ENCODE measurements at regions not wholly inside any gene's neighbourhood (a gene's known extent, or its start where the extent isn't known, plus 50 kb on each side); places are given as distances from the start of the nearest gene placed in this dataset.
"Not testable (repeated sequence)": the region's sequence is repeated elsewhere in the genome, so short reads cannot be mapped to it uniquely, and the experiment has no call there.

DNA sequence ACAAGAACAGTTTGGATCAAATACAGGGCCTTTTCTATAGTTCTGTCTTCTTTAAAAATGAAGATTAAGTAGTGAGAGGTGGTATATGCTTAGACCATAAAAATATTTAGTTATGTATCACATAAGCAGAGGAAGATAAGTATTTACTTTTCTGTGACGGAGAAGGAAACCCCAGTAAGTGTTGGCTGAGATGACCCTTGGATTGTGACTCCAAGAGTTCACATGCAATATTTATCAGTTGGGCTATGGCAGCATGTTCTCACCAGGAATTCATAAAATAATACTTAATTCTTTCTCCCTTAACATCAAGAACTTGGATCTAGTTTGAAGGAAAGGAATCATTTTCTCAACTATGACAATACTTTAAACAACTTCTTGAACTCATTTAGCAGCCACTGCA, 98.4 kb upstream of the TBX18 start:
- no peak for DNase-seq

- no peak for DNase-seq
Measured at GRCh38 chr6:84860920-84861319, 96.5 kb upstream of the TBX18 start.

DNA sequence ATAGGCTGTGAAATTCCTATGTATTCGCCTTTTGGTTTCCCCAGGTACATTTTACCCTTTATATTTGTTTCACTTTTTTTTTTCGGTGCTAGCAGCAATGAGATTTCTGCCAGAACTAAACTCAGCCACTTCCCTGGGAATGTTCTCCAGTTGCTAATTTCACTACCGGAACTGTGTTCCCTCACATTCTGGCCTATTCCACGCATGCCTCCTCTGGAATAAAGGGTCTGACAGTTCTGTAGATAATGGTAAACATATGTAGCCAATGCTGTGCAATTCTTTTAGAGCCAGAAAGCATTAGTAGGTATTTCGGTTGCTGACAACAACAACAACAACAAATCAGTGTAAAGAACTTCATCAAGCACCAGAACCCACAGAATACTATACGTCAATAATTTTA, 96.1 kb upstream of the TBX18 start:
- DNase-seq: no peak

DNA sequence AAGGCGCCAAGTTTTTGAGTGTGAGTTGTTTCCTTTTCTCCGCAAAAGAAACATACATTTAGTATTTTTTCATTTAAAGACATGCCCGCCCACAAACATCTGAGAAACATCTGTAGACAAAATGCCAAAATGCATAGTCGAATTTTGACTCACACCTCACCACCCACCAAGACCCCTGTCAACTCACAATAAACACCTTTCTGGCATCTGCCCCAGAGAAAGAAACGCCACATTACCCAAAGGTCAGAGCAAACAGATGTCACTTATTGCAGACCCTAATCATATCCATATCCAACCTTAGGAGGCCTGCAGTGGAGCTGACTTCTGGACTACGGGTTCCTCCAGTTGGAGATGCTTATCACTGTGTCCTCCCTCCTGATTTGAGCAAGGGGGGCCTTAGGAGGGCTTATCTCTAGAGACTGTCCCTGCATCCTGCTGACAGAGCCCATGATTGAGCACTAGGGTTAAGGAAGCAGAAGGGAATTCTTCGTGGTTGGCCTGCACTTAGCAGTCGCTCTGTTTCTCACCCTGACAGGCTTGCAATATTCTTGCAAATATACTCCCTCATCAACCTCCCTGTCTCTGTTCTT, 90.5 kb upstream of the TBX18 start:
- DNase-seq: no peak

- DNase-seq: no peak
Measured at GRCh38 chr6:84853901-84854300, 89.5 kb upstream of the TBX18 start.

- DNase-seq: no peak
Measured at GRCh38 chr6:84848960-84849359, 84.6 kb upstream of the TBX18 start.

GRCh38 chr6:84847390-84848160, 83.2 kb upstream of the TBX18 start:
- no peak for DNase-seq

GRCh38 chr6:84842525-84843166, 78.2 kb upstream of the TBX18 start:
- no peak for DNase-seq

GRCh38 chr6:84837068-84837866, 72.9 kb upstream of the TBX18 start:
- not testable (repeated sequence) for DNase-seq

DNA sequence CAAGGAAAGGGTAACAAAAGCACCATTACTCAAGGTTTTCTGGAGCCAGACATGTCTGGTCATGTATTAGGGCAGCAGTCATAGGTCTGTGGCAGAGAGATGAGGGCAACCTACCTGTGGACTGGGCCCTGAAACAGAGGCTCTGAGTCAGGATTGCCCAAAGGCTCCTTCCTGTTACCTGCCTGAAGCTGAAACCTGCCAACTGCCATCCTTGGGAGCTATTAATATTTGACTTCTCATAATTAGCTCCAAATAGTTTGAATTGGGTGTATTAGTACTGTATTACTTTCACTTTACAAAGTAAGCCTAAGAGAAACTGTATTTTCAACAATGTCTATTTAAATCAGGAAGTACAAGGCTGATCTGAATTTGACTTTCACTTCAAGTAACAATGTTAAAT, 72.0 kb upstream of the TBX18 start:
- no peak for DNase-seq

DNA sequence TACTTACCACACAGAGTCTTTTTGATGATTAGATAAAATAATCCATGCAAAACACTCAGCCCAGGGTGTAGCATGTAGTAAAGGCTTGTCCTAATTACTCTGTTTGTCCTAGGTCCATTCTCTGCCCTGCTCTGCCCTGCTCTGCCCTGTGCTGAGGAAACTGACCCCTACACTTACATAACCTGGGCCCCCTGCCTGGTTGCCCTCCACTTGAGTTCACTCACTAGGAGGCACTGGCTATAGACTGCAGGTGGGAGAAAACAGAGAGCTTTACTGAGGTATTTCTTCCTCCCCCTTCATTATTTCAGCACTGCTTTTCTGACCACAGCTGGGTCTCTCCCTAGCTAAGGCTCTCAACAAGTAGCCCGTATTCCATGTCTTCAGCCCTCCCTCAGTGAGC, 70.9 kb upstream of the TBX18 start:
- no peak for DNase-seq

DNA sequence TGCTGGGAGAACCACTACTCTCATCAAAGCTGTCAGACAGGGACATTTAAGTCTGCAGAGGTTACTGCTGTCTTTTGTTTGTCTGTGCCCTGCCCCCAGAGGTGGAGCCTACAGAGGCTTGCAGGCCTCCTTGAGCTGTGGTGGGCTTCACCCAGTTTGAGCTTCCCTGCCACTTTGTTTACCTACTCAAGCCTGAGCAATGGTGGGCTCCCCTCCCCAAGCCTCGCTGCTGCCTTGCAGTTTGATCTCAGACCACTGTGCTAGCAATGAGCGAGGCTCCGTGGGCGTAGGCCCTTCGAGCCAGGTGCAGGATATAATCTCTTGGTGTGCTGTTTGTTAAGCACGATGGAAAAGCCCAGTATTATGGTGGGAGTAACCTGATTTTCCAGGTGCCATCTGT, 67.5 kb upstream of the TBX18 start:
- not testable (repeated sequence) for DNase-seq

DNA sequence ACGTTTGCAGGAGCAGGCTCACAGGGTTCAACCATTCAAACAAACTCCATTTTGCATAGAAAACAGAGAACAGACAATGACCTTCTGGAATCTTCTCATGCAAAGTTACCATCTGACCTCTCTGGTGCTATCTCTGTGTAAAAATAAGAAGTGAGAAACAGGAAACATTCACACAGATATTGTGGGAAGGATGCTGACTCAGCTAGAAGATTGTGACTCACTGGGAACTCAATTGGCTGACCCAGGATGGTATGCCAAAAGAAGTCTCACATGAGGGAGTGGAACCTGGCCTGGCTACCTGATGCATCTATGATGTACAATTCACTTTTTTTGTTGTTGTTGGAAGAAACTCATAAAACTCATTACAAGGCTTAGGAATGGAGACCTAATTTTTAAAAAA, 61.1 kb upstream of the TBX18 start:
- DNase-seq: no peak

- DNase-seq: not testable (repeated sequence)
Measured at GRCh38 chr6:84821314-84821713, 56.9 kb upstream of the TBX18 start.

DNA sequence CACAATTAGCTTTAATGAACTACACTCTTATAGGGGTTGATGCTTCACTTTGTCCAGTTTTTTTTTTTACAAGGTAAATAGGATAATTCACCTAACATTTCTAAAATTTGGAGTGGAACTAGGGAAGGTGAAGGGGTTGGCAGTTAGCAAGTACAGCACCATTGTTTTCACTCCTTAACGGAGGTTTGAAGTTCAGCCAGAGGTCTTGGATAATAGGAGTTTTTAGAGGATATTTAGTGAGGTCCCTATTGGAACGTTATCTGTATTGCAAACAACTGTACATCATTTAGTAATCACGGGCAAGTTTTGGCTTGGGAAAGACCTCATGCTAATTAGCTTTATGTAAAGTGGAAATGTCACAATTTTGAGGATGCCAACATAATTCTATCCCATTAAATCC, 52.3 kb upstream of the TBX18 start:
- no peak for DNase-seq

DNA sequence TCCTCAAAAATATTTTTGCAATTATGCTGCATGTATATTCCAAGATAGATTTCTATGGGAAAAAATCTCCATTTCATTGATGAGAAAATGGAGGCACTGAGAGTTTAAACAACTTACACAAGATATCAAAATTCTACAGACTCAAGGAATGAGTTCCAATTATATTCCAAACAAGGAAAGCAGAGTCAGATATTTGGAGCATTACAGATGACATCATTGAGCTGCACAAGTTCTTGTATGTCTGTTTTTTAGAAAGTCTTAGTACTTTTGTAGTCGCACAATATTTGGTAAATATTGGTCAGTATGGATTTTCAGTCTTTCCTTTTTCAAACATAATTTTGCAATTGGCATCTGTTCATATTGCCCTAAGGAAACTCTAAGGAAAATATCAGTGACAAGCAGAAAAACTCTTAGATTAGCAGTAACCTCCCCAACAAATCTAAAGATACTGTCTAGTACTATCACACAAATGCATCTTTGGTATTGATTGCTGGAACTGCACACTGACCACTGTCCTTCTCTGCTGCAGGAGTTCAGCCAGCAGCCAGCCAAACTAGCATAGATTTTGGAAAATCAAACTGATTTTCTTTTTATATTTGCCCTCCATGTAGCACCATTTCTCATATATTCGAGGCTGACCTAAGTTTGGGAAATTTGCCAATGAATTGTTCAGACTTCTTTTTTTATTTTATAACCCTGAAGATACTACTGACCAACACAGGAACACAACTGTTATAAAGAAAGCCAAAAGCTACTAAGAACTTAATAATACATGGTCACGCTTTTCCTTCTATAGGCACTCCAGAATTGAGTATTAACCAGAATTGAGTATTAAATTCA, 51.7 kb upstream of the TBX18 start:
- DNase-seq: no peak

Data from NCI-H2227 treated with DMSO at 0.1 percent for 48 hours (cell line).